Astrocyte (in vitro differentiated cells and primary cell): ENCODE measurements at regions not wholly inside any gene's neighbourhood (a gene's known extent, or its start where the extent isn't known, plus 50 kb on each side); places are given as distances from the start of the nearest gene placed in this dataset.

Experiments used
- CTCF ChIP-seq: IDR thresholded peaks from 2 replicates; pipeline ENCODE4 v1.5.1; 2011; ENCODE audit warnings: low read depth, mild to moderate bottlenecking, inconsistent platforms, low read length, moderate library complexity; ENCODE audit not compliant: insufficient read depth
- EZH2 ChIP-seq: IDR thresholded peaks from 2 replicates; pipeline ENCODE4 v1.6.1; 2012; ENCODE audit warnings: mild to moderate bottlenecking, low read length, inconsistent platforms; ENCODE audit not compliant: insufficient read depth

DNA sequence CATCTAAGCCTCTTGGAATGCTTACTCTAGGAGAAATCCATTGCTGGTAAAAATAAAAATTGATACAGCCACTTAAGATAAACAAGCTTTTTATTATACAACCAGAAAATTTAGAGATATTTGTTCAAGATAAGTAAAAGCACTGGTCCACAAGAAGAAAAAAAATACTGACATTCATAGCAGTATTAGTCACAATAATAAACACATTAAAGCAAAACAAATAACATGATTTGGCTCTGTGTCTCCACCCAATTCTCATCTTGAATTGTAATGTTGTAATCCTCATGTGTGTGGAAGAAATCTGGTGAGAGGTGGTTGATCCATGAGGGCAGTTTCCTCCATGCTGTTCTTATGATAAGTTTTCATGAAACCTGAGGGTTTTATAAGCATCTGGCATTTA is 1093.5 kb upstream of the ADGRB3 start:
- no peak for TF ChIP-seq CTCF
- TF ChIP-seq EZH2 = no peak
